Heart right ventricle (tissue), 16 donors: ENCODE measurements at regions not wholly inside any gene's neighbourhood (a gene's known extent, or its start where the extent isn't known, plus 50 kb on each side); places are given as distances from the start of the nearest gene placed in this dataset.

ENCODE experiments used
- ATAC-seq, 8 donors: fragments of 200-7000 bp; cut with Tn5 transposase; one replicate each; pipeline ENCODE4 v1.9.1; 2020; ENCODE audit warnings: mild to moderate bottlenecking in 8 of 8, moderate library complexity in 8 of 8, moderate number of reproducible peaks in 1 of 8
- DNase-seq, 2 donors: peaks; one replicate each; pipeline ENCODE4 v3.0.0-alpha.2; 2020
- H3K27ac ChIP-seq, 10 donors: fragments of 200-600 bp; sonication (generic) in 2 of 10; one replicate each; pipeline versions ENCODE4 v1.5.0 to v1.8.0; 2020 to 2022; ENCODE audit warnings: mild to moderate bottlenecking in 3 of 10
- H3K27me3 ChIP-seq, 7 donors: fragments of 200-600 bp; one replicate each; pipeline ENCODE4 v1.8.0; 2021 to 2022; ENCODE audit warnings: mild to moderate bottlenecking in 2 of 7
- H3K36me3 ChIP-seq, 9 donors: fragments of 200-600 bp; sonication (generic) in 1 of 9; one replicate each; pipeline versions ENCODE4 v1.5.0 to v1.8.0; 2020 to 2022; ENCODE audit warnings: mild to moderate bottlenecking in 2 of 9
- H3K4me1 ChIP-seq, 9 donors: fragments of 200-600 bp; sonication (generic) in 1 of 9; one replicate each; pipeline versions ENCODE4 v1.5.0 to v1.8.0; 2020 to 2022; ENCODE audit warnings: mild to moderate bottlenecking in 4 of 9
- H3K4me3 ChIP-seq, 10 donors: fragments of 200-600 bp; sonication (generic) in 2 of 10; one replicate each; pipeline versions ENCODE4 v1.5.0 to v1.8.0; 2020 to 2022; ENCODE audit warnings: mild to moderate bottlenecking in 7 of 10, moderate library complexity in 2 of 10
- H3K9me3 ChIP-seq, 11 donors: fragments of 200-600 bp in 10 of 11; sonication (generic) in 2 of 11; one replicate each; pipeline versions ENCODE4 v1.5.0 to v1.8.0; 2013 to 2022; ENCODE audit warnings: mild to moderate bottlenecking in 2 of 11, control low read depth in 1 of 11, moderate library complexity in 1 of 11
- WGBS, 2 donors: extraction: QIAGEN DNeasy Blood & Tissue Kit; methylation state at CpG; one replicate each; pipeline ENCODE4 v1.1.7; 2013; ENCODE audit warnings: inconsistent platforms in 1 of 2; 5-methylcytosine and 5-hydroxymethylcytosine counted together
- intact Hi-C, 10 donors: fragments of 100-400 bp; cut with DNase I; formaldehyde crosslinking; loops; one replicate each; pipeline versions ENCODE4 v1.11.1 to v1.14.2; 2022
- TF ChIP-seq, protein P1 (sequence below), 9 donors: fragments of 200-600 bp; sonication (generic) in 2 of 9; IDR thresholded peaks; one replicate each; pipeline versions ENCODE4 v1.5.0 to v1.8.0; 2021 to 2022; ENCODE audit warnings: antibody characterized with exemption in 9 of 9, mild to moderate bottlenecking in 5 of 9, moderate library complexity in 1 of 9
- donor health status: Arrhythmogenic right ventricular cardiomyopathy.
- donor health status: ischemic (EF 13 %, LVEDD 7.1; RV severe dilation, severe dysfunction).
- donor health status: healthy with polysubstance abuse.
- donor health status: DM: no; HTN: yes; CAD: no.
- donor health status: DM: no; HTN: no; CAD: no.
- donor health status: ischemic (EF 25% LVEDD 6.9; RV normal size, moderate dysfunction).
- donor health status: ischemic (EF 25% LVEDD 5.7; RV mildly dilated, moderate dysfunction).
- donor health status: healthy.
- donor health status: DM: yes; HTN: yes; CAD: no.
- donor health status: Ischemic cardiomyopathy.
- donor health status: ischemic (EF 35%, LVEDD 5.7; RV mildly dilated, moderate dysfunction).
- donor health status: nonischemic (EF 11% LVEDD 7.7; RV severe dilation, severe dysfunction).
- donor health status: DM: yes; HTN: yes; CAD: no.
- donor health status: PGD.
- donor health status: ischemic (EF 29% LVEDD 5.4; RV normal size, mild dysfunction).
- donor health status: nonischemic (EF 23%, LVEDD 6.1; RV moderate dilation, normal function).

DNA sequence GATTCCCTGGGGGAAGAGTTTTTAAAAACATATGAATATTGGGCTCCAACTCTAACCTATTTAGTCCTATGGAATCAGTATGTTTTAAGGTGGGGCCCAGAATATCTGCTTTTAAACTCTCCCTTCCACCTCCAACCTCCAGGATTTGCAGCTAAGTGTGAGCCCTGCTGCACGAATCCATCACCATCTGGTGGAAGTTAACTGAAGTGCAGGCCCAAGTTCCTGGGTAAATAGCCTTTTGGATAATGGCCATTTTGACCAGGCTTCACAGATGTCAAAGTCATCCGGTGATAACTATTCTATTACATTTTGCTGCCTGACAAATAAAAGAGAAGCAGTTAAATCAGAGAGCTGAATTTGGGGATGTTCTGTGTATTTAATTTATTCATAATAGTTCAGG lies 58.1 kb upstream of the RMST start:
- 6 to 8% methylated on average over 2 of the region's 2 CpGs for WGBS, 2 donors

DNA sequence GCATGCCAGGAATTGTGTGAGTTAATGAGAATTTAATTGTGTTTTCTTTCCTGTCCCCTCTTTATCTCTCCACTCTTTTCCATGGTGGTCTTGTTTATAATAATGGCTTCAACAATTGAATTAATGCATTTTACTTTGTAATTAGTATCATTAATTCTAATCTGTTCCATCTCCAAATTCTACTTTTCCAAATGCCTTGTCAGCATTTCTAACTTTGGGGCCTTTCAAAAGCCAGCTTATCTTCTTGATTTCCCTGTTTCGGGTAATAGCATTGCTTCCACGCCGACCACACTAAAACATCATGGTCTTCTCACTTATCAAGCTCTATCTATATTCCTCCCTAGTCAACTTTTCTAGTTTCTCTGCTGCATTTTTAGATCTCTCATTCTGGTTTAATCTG lies 54.2 kb upstream of the RMST start:
- intact Hi-C loops, result loop anchor here in 4 of 10 donors (10.0 kb wide), 2 partner anchors 264 to 824 kb away; no protein-coding TSS in a partner anchor
- H3K4me3 ChIP-seq, result no peak overlapping the region
- 57 to 96% methylated on average over 3 of the region's 3 CpGs for WGBS, 2 donors
- TF ChIP-seq, protein P1, sequence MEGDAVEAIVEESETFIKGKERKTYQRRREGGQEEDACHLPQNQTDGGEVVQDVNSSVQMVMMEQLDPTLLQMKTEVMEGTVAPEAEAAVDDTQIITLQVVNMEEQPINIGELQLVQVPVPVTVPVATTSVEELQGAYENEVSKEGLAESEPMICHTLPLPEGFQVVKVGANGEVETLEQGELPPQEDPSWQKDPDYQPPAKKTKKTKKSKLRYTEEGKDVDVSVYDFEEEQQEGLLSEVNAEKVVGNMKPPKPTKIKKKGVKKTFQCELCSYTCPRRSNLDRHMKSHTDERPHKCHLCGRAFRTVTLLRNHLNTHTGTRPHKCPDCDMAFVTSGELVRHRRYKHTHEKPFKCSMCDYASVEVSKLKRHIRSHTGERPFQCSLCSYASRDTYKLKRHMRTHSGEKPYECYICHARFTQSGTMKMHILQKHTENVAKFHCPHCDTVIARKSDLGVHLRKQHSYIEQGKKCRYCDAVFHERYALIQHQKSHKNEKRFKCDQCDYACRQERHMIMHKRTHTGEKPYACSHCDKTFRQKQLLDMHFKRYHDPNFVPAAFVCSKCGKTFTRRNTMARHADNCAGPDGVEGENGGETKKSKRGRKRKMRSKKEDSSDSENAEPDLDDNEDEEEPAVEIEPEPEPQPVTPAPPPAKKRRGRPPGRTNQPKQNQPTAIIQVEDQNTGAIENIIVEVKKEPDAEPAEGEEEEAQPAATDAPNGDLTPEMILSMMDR (IDR thresholded peaks at IDR 0.05), result no peak
- no peak overlapping the region for H3K27ac ChIP-seq
- H3K36me3 ChIP-seq, result no peaks in the 10 kb centered on the region
- H3K27me3 ChIP-seq, result peaks cover 0 to 4% (median 0%) of the 10 kb centered on the region in 7 donors
- no peaks in the 10 kb centered on the region for H3K9me3 ChIP-seq
- ATAC-seq, result no peak
- no peak for DNase-seq
- H3K4me1 ChIP-seq, result no peaks in the 10 kb centered on the region

More for the DNA sequence above, 58.1 kb upstream of the RMST start:
- Histone ChIP-seq H3K27me3 (no peaks in the 10 kb centered on the region), H3K4me3 (no peak overlapping the region), H3K36me3 (no peaks in the 10 kb centered on the region), H3K27ac (no peak overlapping the region), H3K4me1 (no peaks in the 10 kb centered on the region), H3K9me3 (no peaks in the 10 kb centered on the region)
- ATAC-seq, result no peak
- TF ChIP-seq, protein P1 (IDR thresholded peaks at IDR 0.05), result peak; percentile 31 to 71 (median 61)
- intact Hi-C loops, result loop anchor here in 5 of 10 donors (2.0 to 10.0 kb wide), 3 partner anchors 260 to 826 kb away; no protein-coding TSS in a partner anchor
- DNase-seq, result peak in 1 of 2 donors; percentile 11

DNA sequence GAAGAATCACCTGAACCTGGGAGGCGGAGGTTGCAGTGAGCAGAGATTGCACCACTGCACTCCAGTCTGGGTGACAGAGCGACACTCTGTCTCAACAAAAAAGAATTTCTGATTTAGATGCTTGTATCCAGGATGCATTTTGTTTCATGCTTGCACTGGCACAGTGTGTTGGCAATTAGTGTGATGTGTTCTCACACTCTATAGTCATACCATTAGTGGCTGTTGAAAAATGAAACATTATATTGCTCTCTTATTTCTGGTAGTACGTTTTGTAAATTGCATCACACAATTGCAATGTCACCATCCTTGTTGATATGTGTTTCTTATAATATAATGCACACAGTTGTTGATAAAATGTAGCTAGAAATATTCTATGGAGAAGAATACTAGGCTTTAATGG lies 51.3 kb upstream of the RMST start:
- intact Hi-C loops, result no loop called here
- H3K27me3 ChIP-seq, result peaks cover 0 to 4% (median 0%) of the 10 kb centered on the region in 7 donors
- no peak overlapping the region for H3K27ac ChIP-seq
- no peaks in the 10 kb centered on the region for H3K9me3 ChIP-seq
- no peak overlapping the region for H3K4me3 ChIP-seq
- TF ChIP-seq, protein P1 (IDR thresholded peaks at IDR 0.05), result no peak
- no peaks in the 10 kb centered on the region for H3K4me1 ChIP-seq
- 76 to 77% methylated on average over 3 of the region's 3 CpGs for WGBS, 2 donors
- no peaks in the 10 kb centered on the region for H3K36me3 ChIP-seq
- DNase-seq (no peak), ATAC-seq (no peak)
